PC-3 (cell line): ENCODE measurements at regions not wholly inside any gene's neighbourhood (a gene's known extent, or its start where the extent isn't known, plus 50 kb on each side); places are given as distances from the start of the nearest gene placed in this dataset.

ENCODE experiments used
- ATAC-seq: fragments of 200-7000 bp; cut with Tn5 transposase; 2 replicates; pipeline ENCODE4 v1.9.1; 2020; ENCODE audit warnings: mild to moderate bottlenecking, moderate library complexity
- BruUV-seq: library from RNA; stranded (reverse); fragments of 400-500 nt; replicated peaks from 2 replicates; lab custom pipeline; 2021; lab: Mats Ljungman, UMichigan
- CTCF ChIA-PET: fragments of 300-600 bp; sonication (Branson Sonifier 250); formaldehyde crosslinking; loops from one replicate; lab custom pipeline; 2022; ENCODE audit warnings: antibody characterized with exemption; lab: Charles Lee
- POLR2A ChIA-PET: fragments of 300-600 bp; sonication (Branson Sonifier 250); formaldehyde crosslinking; loops from one replicate; lab custom pipeline; 2022; ENCODE audit warnings: antibody characterized with exemption; ENCODE audit not compliant: unreplicated experiment; lab: Charles Lee
- DNase-seq: peaks from one replicate; pipeline ENCODE4 v3.0.0-alpha.2; 2015
- H2AFZ ChIP-seq: fragments of 300-600 bp; sonication (generic); 2 replicates; pipeline ENCODE4 v1.6.0; 2016; ENCODE audit warnings: antibody characterized with exemption, low read length
- H3F3A ChIP-seq: fragments of 300-600 bp; sonication (generic); one replicate; pipeline ENCODE4 v1.6.0; 2017; ENCODE audit warnings: antibody characterized with exemption, low read length, control low read depth, mild to moderate bottlenecking; ENCODE audit not compliant: unreplicated experiment
- H3K27ac ChIP-seq: fragments of 300-600 bp; sonication (generic); 2 replicates; pipeline ENCODE4 v1.5.1; 2016; ENCODE audit warnings: mild to moderate bottlenecking, low read length
- H3K27me3 ChIP-seq: fragments of 300-600 bp; sonication (generic); 2 replicates; pipeline ENCODE4 v1.6.1; 2016; ENCODE audit warnings: low read length, mixed read lengths
- H3K36me3 ChIP-seq: fragments of 300-600 bp; sonication (generic); 2 replicates; pipeline ENCODE4 v1.6.1; 2016; ENCODE audit warnings: low read depth, mixed run types, low read length, mixed read lengths
- H3K4me1 ChIP-seq: fragments of 300-600 bp; sonication (generic); 2 replicates; pipeline ENCODE4 v1.5.1; 2016; ENCODE audit warnings: low read length; ENCODE audit not compliant: insufficient read depth
- H3K4me2 ChIP-seq: fragments of 300-600 bp; sonication (generic); 2 replicates; pipeline ENCODE4 v1.6.0; 2016; ENCODE audit warnings: low read length
- H3K4me3 ChIP-seq: fragments of 300-600 bp; sonication (generic); 2 replicates; pipeline ENCODE4 v1.5.1; 2016; ENCODE audit warnings: mild to moderate bottlenecking, low read length, mixed read lengths
- H3K79me2 ChIP-seq: fragments of 300-600 bp; sonication (generic); 2 replicates; pipeline ENCODE4 v1.6.1; 2017; ENCODE audit warnings: low read length, mixed read lengths
- H3K9ac ChIP-seq: fragments of 300-600 bp; sonication (generic); 2 replicates; pipeline ENCODE4 v1.6.0; 2016; ENCODE audit warnings: mild to moderate bottlenecking, low read length
- H3K9me2 ChIP-seq: fragments of 300-600 bp; sonication (generic); replicated peaks from 2 replicates; pipeline ENCODE4 v1.6.1; 2016; ENCODE audit warnings: mixed run types, low read length, mixed read lengths
- H3K9me3 ChIP-seq: fragments of 300-600 bp; sonication (generic); 2 replicates; pipeline ENCODE4 v1.6.1; 2016; ENCODE audit warnings: low read length, mixed read lengths
- H4K20me1 ChIP-seq: fragments of 300-600 bp; sonication (generic); 2 replicates; pipeline ENCODE4 v1.6.1; 2016; ENCODE audit warnings: low read length, mixed read lengths
- EZH2 ChIP-seq: fragments of 300-600 bp; sonication (generic); IDR thresholded peaks from one replicate; pipeline ENCODE4 v1.6.1; 2017; ENCODE audit warnings: antibody characterized with exemption, mild to moderate bottlenecking, low read length; ENCODE audit not compliant: unreplicated experiment
- EZH2phosphoT487 ChIP-seq: fragments of 300-600 bp; sonication (generic); IDR thresholded peaks from 2 replicates; pipeline ENCODE4 v1.6.1; 2018; ENCODE audit warnings: mild to moderate bottlenecking, antibody characterized with exemption, low read length, borderline replicate concordance
- intact Hi-C: fragments of 100-400 bp; cut with micrococcal nuclease; formaldehyde crosslinking; loops from 2 replicates; pipeline ENCODE4 v1.9.0; 2023
- TF ChIP-seq, protein P1 (sequence below): fragments of 300-600 bp; sonication (generic); conservative IDR thresholded peaks from 2 replicates; pipeline ENCODE4 v1.5.1; 2017; ENCODE audit warnings: antibody characterized with exemption, low read depth, mild to moderate bottlenecking, low read length

DNA sequence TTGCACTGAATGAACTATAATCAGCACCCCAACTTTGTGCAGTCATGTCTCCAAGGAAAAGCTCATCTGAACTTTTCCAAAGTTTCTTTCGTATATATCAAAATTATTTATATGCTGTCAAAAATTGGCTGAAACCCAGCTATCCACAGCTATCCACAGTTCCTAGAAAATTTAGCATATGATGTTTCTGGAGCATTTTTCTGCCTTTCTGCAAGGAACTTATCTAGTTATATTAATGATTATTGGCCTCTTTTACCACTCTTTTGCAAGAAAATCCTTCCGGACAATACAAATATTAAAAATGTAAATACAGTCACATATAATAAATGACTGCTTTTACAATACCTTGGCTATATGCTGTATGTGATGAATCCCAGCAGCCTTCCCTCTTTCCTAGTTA is 270.2 kb downstream of the TMEM167A start:
- Histone ChIP-seq H3K27me3 (no peaks in the 10 kb centered on the region), H3K4me2 (no peak overlapping the region), H3K4me1 (no peaks in the 10 kb centered on the region), H3K36me3 (no peaks in the 10 kb centered on the region), H3K79me2 (no peaks in the 10 kb centered on the region), H3K27ac (no peak overlapping the region), H2AFZ (no peak overlapping the region), H3K9ac (no peak overlapping the region), H3F3A (no peaks in the 10 kb centered on the region), H4K20me1 (no peaks in the 10 kb centered on the region), H3K4me3 (no peak overlapping the region), H3K9me3 (no peaks in the 10 kb centered on the region), H3K9me2 (no peaks in the 10 kb centered on the region)
- ChIA-PET POLR2A (no interaction called here), CTCF (no interaction called here)
- BruUV-seq = no TSS peak
- DNase-seq (no peak), ATAC-seq (no peak)
- TF ChIP-seq, protein P1, sequence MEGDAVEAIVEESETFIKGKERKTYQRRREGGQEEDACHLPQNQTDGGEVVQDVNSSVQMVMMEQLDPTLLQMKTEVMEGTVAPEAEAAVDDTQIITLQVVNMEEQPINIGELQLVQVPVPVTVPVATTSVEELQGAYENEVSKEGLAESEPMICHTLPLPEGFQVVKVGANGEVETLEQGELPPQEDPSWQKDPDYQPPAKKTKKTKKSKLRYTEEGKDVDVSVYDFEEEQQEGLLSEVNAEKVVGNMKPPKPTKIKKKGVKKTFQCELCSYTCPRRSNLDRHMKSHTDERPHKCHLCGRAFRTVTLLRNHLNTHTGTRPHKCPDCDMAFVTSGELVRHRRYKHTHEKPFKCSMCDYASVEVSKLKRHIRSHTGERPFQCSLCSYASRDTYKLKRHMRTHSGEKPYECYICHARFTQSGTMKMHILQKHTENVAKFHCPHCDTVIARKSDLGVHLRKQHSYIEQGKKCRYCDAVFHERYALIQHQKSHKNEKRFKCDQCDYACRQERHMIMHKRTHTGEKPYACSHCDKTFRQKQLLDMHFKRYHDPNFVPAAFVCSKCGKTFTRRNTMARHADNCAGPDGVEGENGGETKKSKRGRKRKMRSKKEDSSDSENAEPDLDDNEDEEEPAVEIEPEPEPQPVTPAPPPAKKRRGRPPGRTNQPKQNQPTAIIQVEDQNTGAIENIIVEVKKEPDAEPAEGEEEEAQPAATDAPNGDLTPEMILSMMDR = no peak
- TF ChIP-seq EZH2 = no peak
- intact Hi-C loops = no loop called here

DNA sequence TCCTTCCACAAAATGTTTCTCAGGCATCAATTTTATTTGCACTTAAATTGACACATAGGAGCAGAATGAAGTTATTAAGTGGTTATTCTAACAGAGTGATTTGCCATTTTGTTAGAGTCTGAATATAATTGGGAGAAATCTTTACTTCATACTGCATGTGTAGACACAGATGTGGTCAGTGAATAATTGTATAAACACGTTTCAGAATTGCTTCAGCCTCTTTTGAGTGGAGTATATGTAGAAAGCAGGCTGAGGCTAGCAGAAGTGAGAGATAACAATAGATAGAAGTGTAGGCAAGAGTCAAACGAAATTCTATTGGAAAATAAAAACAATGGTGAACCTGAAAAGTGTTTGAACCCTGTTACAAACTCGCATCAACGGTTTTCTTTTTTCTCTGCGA is 270.7 kb downstream of the TMEM167A start:
- DNase-seq (peak; percentile 20), ATAC-seq (no peak)
- no peak overlapping the region for H3K4me2 ChIP-seq
- H3F3A ChIP-seq = no peaks in the 10 kb centered on the region
- no peak overlapping the region for H3K27ac ChIP-seq
- no peaks in the 10 kb centered on the region for H3K79me2 ChIP-seq
- H3K36me3 ChIP-seq = no peaks in the 10 kb centered on the region
- no peak overlapping the region for H3K4me3 ChIP-seq
- ChIA-PET POLR2A (no interaction called here), CTCF (no interaction called here)
- H4K20me1 ChIP-seq = no peaks in the 10 kb centered on the region
- H3K27me3 ChIP-seq = no peaks in the 10 kb centered on the region
- no TSS peak for BruUV-seq
- no peak overlapping the region for H3K9ac ChIP-seq
- intact Hi-C loops = no loop called here
- TF ChIP-seq EZH2phosphoT487 (no peak), EZH2 (no peak)
- TF ChIP-seq, protein P1 = no peak
- no peaks in the 10 kb centered on the region for H3K9me3 ChIP-seq
- H2AFZ ChIP-seq = no peak overlapping the region
- no peaks in the 10 kb centered on the region for H3K4me1 ChIP-seq
- H3K9me2 ChIP-seq = no peaks in the 10 kb centered on the region

DNA sequence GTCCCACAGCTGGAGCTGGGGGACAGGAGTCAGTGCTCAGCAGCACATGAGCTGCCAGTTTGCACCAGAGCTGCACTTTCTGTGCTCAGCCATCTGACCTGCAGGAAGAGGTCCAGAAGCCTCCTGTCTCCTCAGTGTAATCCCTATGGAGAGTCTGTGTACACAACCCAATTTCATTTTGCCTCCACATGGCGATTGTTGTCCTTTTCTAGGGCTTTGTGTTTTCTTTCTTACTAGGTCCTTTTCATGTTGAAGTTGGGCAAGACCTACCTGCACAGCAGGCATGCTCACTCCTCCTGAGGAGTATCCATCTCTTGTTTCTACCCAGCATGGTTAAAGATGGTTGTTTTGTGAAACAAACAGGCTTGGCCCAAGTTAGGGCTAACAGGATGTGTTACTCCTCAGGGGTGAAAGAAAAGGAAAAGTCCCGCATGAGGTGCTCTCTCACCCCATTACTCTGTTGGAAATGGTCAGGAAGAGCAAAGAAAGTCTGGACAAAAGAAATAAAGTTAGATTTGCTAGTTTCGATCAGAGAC is 273.0 kb downstream of the TMEM167A start:
- POLR2A ChIA-PET = no interaction called here
- no peak overlapping the region for H3K4me3 ChIP-seq
- no peak overlapping the region for H3K9ac ChIP-seq
- no peaks in the 10 kb centered on the region for H3F3A ChIP-seq
- no peaks in the 10 kb centered on the region for H3K36me3 ChIP-seq
- no peaks in the 10 kb centered on the region for H4K20me1 ChIP-seq
- ATAC-seq (no peak), DNase-seq (no peak)
- no peaks in the 10 kb centered on the region for H3K9me3 ChIP-seq
- H3K4me1 ChIP-seq = no peaks in the 10 kb centered on the region
- TF ChIP-seq EZH2phosphoT487 = no peak
- TF ChIP-seq, protein P1 = no peak
- TF ChIP-seq EZH2 = no peak
- intact Hi-C loops = no loop called here
- H3K27ac ChIP-seq = no peak overlapping the region
- H3K79me2 ChIP-seq = no peaks in the 10 kb centered on the region
- no TSS peak for BruUV-seq
- H3K4me2 ChIP-seq = no peak overlapping the region
- CTCF ChIA-PET = no interaction called here
- H3K9me2 ChIP-seq = no peaks in the 10 kb centered on the region
- no peaks in the 10 kb centered on the region for H3K27me3 ChIP-seq
- no peak overlapping the region for H2AFZ ChIP-seq
